GM23338 (cell line): ENCODE measurements at regions not wholly inside any gene's neighbourhood (a gene's known extent, or its start where the extent isn't known, plus 50 kb on each side); places are given as distances from the start of the nearest gene placed in this dataset.
A peak's percentile ranks its signal among the peaks of the same experiment; 100 is the strongest.

Experiments used
- ATAC-seq: fragments of 200-7000 bp; cut with Tn5 transposase; 3 replicates; pipeline ENCODE4 v1.9.1; 2020
- DNase-seq: peaks from one replicate; pipeline ENCODE4 v3.0.0-alpha.2; 2015; ENCODE audit warnings: low spot score
- H2AFZ ChIP-seq: fragments of 200-600 bp; sonication (generic); 2 replicates; pipeline ENCODE4 v1.8.0; 2016; ENCODE audit warnings: antibody characterized with exemption, mild to moderate bottlenecking, moderate library complexity
- H3F3A ChIP-seq: fragments of 200-600 bp; sonication (generic); replicated peaks from 2 replicates; pipeline ENCODE4 v1.8.0; 2017; ENCODE audit warnings: antibody characterized with exemption, mixed run types, low read depth
- H3K27ac ChIP-seq: fragments of 200-600 bp; sonication (generic); 2 replicates; pipeline ENCODE4 v1.6.1; 2016; ENCODE audit warnings: low read depth
- H3K27me3 ChIP-seq: fragments of 200-600 bp; sonication (generic); 2 replicates; pipeline ENCODE4 v1.8.0; 2016; ENCODE audit warnings: mild to moderate bottlenecking, mixed run types, moderate library complexity; ENCODE audit not compliant: insufficient read depth
- H3K36me3 ChIP-seq: fragments of 200-600 bp; sonication (generic); 2 replicates; pipeline ENCODE4 v1.8.0; 2016; ENCODE audit warnings: mild to moderate bottlenecking; ENCODE audit not compliant: insufficient read depth
- H3K4me1 ChIP-seq: fragments of 200-600 bp; sonication (generic); 2 replicates; pipeline ENCODE4 v1.8.0; 2016; ENCODE audit warnings: mild to moderate bottlenecking, moderate library complexity; ENCODE audit not compliant: insufficient read depth
- H3K4me2 ChIP-seq: fragments of 200-600 bp; sonication (generic); 2 replicates; pipeline ENCODE4 v1.7.1; 2017; ENCODE audit warnings: mixed run types
- H3K4me3 ChIP-seq: fragments of 200-600 bp; sonication (generic); 2 replicates; pipeline ENCODE4 v1.6.1; 2016; ENCODE audit warnings: mixed run types
- H3K79me2 ChIP-seq: fragments of 200-600 bp; sonication (generic); replicated peaks from 2 replicates; pipeline ENCODE4 v1.8.0; 2017; ENCODE audit warnings: mild to moderate bottlenecking; ENCODE audit not compliant: insufficient read depth
- H3K9me2 ChIP-seq: fragments of 200-600 bp; sonication (generic); 2 replicates; pipeline ENCODE4 v1.8.0; 2017; ENCODE audit not compliant: insufficient read depth
- H4K20me1 ChIP-seq: fragments of 200-600 bp; sonication (generic); replicated peaks from 2 replicates; pipeline ENCODE4 v1.8.0; 2017; ENCODE audit warnings: mild to moderate bottlenecking; ENCODE audit not compliant: insufficient read depth
- H3K27ac Mint-ChIP-seq: 2 replicates; pipeline ENCODE4 v1.8.0; 2020; ENCODE audit warnings: inconsistent platforms, mild to moderate bottlenecking, moderate library complexity, mixed read lengths
- H3K27me3 Mint-ChIP-seq: 3 replicates; pipeline ENCODE4 v1.8.0; 2022; ENCODE audit warnings: low read depth, mild to moderate bottlenecking, moderate library complexity, mixed read lengths, inconsistent platforms; ENCODE audit not compliant: insufficient read depth, poor library complexity
- H3K36me3 Mint-ChIP-seq: 3 replicates; pipeline ENCODE4 v1.8.0; 2021; ENCODE audit warnings: low read depth, mild to moderate bottlenecking, inconsistent platforms, moderate library complexity, mixed read lengths
- H3K4me1 Mint-ChIP-seq: 3 replicates; pipeline ENCODE4 v1.8.0; 2020; ENCODE audit warnings: mild to moderate bottlenecking, inconsistent platforms, mixed read lengths
- H3K4me3 Mint-ChIP-seq: 3 replicates; pipeline ENCODE4 v1.8.0; 2021; ENCODE audit warnings: moderate library complexity, mild to moderate bottlenecking, inconsistent platforms, mixed read lengths
- H3K9me3 Mint-ChIP-seq: 3 replicates; pipeline ENCODE4 v1.8.0; 2020; ENCODE audit warnings: moderate library complexity, mild to moderate bottlenecking, inconsistent platforms, mixed read lengths
- CREB1 ChIP-seq: fragments of 250-450 bp; sonication (Bioruptor Pico); IDR thresholded peaks from 2 replicates; pipeline ENCODE4 v1.5.0; 2020; ENCODE audit warnings: low read depth, mild to moderate bottlenecking, moderate library complexity
- EZH2 ChIP-seq: fragments of 200-600 bp; sonication (generic); IDR thresholded peaks from one replicate; pipeline ENCODE4 v1.8.0; 2017; ENCODE audit warnings: antibody characterized with exemption, mild to moderate bottlenecking, low read depth; ENCODE audit not compliant: unreplicated experiment
- EZH2phosphoT487 ChIP-seq: fragments of 200-600 bp; sonication (generic); IDR thresholded peaks from one replicate; pipeline ENCODE4 v1.8.1; 2018; ENCODE audit warnings: antibody characterized with exemption; ENCODE audit not compliant: unreplicated experiment
- JUNB ChIP-seq: IDR thresholded peaks from one replicate; pipeline ENCODE4 v1.6.1; 2016; ENCODE audit warnings: antibody characterized with exemption; ENCODE audit not compliant: unreplicated experiment
- NANOG ChIP-seq: IDR thresholded peaks from 2 replicates; pipeline ENCODE4 v1.6.1; 2016; ENCODE audit warnings: antibody characterized with exemption, borderline replicate concordance
- POLR2AphosphoS5 ChIP-seq: IDR thresholded peaks from 2 replicates; pipeline ENCODE4 v1.6.1; 2016; ENCODE audit warnings: antibody characterized with exemption, low read depth
- STAT1 ChIP-seq: IDR thresholded peaks from one replicate; pipeline ENCODE4 v1.6.1; 2016; ENCODE audit warnings: antibody characterized with exemption; ENCODE audit not compliant: unreplicated experiment
- ZNF114 ChIP-seq: fragments of 250-450 bp; sonication (Bioruptor Pico); IDR thresholded peaks from 2 replicates; pipeline ENCODE4 v1.5.0; 2020; ENCODE audit warnings: mild to moderate bottlenecking, moderate library complexity
- ZNF331 ChIP-seq: fragments of 250-450 bp; sonication (Bioruptor Pico); IDR thresholded peaks from 2 replicates; pipeline ENCODE4 v1.5.0; 2020; ENCODE audit warnings: low read depth, mild to moderate bottlenecking, moderate library complexity
- TF ChIP-seq, protein P1 (sequence below): fragments of 250-450 bp; sonication (Bioruptor Pico); IDR thresholded peaks from 2 replicates; pipeline ENCODE4 v1.5.0; 2020; ENCODE audit warnings: mild to moderate bottlenecking, moderate library complexity
- TF ChIP-seq, protein P2 (sequence below), 2 experiments: fragments of 200-600 bp in 1 of 2; sonication (generic) in 1 of 2; conservative IDR thresholded peaks; 2 replicates each; pipeline versions ENCODE4 v1.5.1 to v1.6.1; 2016 to 2017; ENCODE audit warnings: antibody characterized with exemption in 2 of 2, low read depth in 2 of 2, mild to moderate bottlenecking in 2 of 2, moderate library complexity in 1 of 2
- TF ChIP-seq, protein P3 (sequence below): IDR thresholded peaks from one replicate; pipeline ENCODE4 v1.6.1; 2018; ENCODE audit warnings: antibody characterized with exemption; ENCODE audit not compliant: unreplicated experiment
- TF ChIP-seq, protein P4 (sequence below): IDR thresholded peaks from 2 replicates; pipeline ENCODE4 v1.6.1; 2016; ENCODE audit warnings: antibody characterized with exemption

DNA sequence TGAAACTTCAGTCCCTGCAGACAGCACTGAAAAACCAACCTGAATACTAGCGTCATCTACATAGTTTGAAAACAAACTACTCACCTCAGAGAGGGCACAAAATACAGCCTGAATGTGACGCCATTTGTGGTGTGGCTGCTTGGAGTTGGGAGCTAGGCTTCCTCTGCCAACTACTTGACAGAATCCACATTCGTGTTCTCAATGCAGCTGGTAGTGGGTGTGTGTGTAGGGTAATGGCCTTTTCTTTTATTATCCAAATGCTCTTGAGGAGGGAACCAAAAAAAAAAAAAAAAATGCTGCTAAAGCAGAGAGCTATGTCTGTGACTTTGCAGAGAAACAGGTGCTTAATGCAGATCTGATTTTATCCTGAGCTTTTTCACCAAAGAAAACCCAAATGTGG, 207.8 kb downstream of the OTOR start:
- Mint-ChIP-seq H3K9me3 (peaks cover 10% of the 10 kb centered on the region), H3K4me3 (no peak overlapping the region), H3K36me3 (peaks cover 5% of the 10 kb centered on the region; the same call in 1 of the 3 replicates), H3K27me3 (no peaks in the 10 kb centered on the region), H3K4me1 (peaks cover 16% of the 10 kb centered on the region; the same call in 2 of the 3 replicates), H3K27ac (no peak overlapping the region)
- DNase-seq (peak; percentile 43), ATAC-seq (peak; percentile 50; the same call in 2 of the 3 replicates)
- Histone ChIP-seq H3K27me3 (no peaks in the 10 kb centered on the region), H3K4me2 (peak overlapping the region; percentile 62), H3K9me2 (peaks cover 16% of the 10 kb centered on the region), H3K79me2 (no peaks in the 10 kb centered on the region), H4K20me1 (no peaks in the 10 kb centered on the region), H3K27ac (no peak overlapping the region), H3K4me1 (peaks cover 18% of the 10 kb centered on the region), H3K4me3 (no peak overlapping the region), H2AFZ (peak overlapping the region; percentile 84; the same call in 1 of the 2 replicates), H3K36me3 (no peaks in the 10 kb centered on the region), H3F3A (no peaks in the 10 kb centered on the region)
- TF ChIP-seq NANOG = no peak
- TF ChIP-seq, protein P1, sequence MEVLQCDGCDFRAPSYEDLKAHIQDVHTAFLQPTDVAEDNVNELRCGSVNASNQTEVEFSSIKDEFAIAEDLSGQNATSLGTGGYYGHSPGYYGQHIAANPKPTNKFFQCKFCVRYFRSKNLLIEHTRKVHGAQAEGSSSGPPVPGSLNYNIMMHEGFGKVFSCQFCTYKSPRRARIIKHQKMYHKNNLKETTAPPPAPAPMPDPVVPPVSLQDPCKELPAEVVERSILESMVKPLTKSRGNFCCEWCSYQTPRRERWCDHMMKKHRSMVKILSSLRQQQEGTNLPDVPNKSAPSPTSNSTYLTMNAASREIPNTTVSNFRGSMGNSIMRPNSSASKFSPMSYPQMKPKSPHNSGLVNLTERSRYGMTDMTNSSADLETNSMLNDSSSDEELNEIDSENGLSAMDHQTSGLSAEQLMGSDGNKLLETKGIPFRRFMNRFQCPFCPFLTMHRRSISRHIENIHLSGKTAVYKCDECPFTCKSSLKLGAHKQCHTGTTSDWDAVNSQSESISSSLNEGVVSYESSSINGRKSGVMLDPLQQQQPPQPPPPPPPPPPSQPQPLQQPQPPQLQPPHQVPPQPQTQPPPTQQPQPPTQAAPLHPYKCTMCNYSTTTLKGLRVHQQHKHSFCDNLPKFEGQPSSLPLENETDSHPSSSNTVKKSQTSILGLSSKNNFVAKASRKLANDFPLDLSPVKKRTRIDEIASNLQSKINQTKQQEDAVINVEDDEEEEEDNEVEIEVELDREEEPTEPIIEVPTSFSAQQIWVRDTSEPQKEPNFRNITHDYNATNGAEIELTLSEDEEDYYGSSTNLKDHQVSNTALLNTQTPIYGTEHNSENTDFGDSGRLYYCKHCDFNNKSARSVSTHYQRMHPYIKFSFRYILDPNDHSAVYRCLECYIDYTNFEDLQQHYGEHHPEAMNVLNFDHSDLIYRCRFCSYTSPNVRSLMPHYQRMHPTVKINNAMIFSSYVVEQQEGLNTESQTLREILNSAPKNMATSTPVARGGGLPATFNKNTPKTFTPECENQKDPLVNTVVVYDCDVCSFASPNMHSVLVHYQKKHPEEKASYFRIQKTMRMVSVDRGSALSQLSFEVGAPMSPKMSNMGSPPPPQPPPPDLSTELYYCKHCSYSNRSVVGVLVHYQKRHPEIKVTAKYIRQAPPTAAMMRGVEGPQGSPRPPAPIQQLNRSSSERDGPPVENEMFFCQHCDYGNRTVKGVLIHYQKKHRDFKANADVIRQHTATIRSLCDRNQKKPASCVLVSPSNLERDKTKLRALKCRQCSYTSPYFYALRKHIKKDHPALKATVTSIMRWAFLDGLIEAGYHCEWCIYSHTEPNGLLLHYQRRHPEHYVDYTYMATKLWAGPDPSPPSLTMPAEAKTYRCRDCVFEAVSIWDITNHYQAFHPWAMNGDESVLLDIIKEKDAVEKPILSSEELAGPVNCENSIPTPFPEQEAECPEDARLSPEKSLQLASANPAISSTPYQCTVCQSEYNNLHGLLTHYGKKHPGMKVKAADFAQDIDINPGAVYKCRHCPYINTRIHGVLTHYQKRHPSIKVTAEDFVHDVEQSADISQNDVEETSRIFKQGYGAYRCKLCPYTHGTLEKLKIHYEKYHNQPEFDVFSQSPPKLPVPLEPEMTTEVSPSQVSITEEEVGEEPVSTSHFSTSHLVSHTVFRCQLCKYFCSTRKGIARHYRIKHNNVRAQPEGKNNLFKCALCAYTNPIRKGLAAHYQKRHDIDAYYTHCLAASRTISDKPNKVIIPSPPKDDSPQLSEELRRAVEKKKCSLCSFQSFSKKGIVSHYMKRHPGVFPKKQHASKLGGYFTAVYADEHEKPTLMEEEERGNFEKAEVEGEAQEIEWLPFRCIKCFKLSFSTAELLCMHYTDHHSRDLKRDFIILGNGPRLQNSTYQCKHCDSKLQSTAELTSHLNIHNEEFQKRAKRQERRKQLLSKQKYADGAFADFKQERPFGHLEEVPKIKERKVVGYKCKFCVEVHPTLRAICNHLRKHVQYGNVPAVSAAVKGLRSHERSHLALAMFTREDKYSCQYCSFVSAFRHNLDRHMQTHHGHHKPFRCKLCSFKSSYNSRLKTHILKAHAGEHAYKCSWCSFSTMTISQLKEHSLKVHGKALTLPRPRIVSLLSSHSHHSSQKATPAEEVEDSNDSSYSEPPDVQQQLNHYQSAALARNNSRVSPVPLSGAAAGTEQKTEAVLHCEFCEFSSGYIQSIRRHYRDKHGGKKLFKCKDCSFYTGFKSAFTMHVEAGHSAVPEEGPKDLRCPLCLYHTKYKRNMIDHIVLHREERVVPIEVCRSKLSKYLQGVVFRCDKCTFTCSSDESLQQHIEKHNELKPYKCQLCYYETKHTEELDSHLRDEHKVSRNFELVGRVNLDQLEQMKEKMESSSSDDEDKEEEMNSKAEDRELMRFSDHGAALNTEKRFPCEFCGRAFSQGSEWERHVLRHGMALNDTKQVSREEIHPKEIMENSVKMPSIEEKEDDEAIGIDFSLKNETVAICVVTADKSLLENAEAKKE (CRISPR knock-in tag) = no peak
- no peak for TF ChIP-seq EZH2
- TF ChIP-seq STAT1 = no peak
- TF ChIP-seq EZH2phosphoT487 = no peak
- no peak for TF ChIP-seq POLR2AphosphoS5
- TF ChIP-seq, protein P2, sequence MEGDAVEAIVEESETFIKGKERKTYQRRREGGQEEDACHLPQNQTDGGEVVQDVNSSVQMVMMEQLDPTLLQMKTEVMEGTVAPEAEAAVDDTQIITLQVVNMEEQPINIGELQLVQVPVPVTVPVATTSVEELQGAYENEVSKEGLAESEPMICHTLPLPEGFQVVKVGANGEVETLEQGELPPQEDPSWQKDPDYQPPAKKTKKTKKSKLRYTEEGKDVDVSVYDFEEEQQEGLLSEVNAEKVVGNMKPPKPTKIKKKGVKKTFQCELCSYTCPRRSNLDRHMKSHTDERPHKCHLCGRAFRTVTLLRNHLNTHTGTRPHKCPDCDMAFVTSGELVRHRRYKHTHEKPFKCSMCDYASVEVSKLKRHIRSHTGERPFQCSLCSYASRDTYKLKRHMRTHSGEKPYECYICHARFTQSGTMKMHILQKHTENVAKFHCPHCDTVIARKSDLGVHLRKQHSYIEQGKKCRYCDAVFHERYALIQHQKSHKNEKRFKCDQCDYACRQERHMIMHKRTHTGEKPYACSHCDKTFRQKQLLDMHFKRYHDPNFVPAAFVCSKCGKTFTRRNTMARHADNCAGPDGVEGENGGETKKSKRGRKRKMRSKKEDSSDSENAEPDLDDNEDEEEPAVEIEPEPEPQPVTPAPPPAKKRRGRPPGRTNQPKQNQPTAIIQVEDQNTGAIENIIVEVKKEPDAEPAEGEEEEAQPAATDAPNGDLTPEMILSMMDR (conservative IDR thresholded peaks at IDR 0.05; ENCODE audit: low read depth in 2 of 2) = no peak
- no peak for TF ChIP-seq ZNF331
- no peak for TF ChIP-seq CREB1 (CRISPR knock-in tag)
- TF ChIP-seq ZNF114 (CRISPR knock-in tag) = no peak
- TF ChIP-seq, protein P3, sequence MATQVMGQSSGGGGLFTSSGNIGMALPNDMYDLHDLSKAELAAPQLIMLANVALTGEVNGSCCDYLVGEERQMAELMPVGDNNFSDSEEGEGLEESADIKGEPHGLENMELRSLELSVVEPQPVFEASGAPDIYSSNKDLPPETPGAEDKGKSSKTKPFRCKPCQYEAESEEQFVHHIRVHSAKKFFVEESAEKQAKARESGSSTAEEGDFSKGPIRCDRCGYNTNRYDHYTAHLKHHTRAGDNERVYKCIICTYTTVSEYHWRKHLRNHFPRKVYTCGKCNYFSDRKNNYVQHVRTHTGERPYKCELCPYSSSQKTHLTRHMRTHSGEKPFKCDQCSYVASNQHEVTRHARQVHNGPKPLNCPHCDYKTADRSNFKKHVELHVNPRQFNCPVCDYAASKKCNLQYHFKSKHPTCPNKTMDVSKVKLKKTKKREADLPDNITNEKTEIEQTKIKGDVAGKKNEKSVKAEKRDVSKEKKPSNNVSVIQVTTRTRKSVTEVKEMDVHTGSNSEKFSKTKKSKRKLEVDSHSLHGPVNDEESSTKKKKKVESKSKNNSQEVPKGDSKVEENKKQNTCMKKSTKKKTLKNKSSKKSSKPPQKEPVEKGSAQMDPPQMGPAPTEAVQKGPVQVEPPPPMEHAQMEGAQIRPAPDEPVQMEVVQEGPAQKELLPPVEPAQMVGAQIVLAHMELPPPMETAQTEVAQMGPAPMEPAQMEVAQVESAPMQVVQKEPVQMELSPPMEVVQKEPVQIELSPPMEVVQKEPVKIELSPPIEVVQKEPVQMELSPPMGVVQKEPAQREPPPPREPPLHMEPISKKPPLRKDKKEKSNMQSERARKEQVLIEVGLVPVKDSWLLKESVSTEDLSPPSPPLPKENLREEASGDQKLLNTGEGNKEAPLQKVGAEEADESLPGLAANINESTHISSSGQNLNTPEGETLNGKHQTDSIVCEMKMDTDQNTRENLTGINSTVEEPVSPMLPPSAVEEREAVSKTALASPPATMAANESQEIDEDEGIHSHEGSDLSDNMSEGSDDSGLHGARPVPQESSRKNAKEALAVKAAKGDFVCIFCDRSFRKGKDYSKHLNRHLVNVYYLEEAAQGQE = no peak
- TF ChIP-seq, protein P4, sequence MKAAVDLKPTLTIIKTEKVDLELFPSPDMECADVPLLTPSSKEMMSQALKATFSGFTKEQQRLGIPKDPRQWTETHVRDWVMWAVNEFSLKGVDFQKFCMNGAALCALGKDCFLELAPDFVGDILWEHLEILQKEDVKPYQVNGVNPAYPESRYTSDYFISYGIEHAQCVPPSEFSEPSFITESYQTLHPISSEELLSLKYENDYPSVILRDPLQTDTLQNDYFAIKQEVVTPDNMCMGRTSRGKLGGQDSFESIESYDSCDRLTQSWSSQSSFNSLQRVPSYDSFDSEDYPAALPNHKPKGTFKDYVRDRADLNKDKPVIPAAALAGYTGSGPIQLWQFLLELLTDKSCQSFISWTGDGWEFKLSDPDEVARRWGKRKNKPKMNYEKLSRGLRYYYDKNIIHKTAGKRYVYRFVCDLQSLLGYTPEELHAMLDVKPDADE = no peak
- TF ChIP-seq JUNB = no peak
